ENCODE measurements at regions not wholly inside any gene's neighbourhood (a gene's known extent, or its start where the extent isn't known, plus 50 kb on each side); places are given as distances from the start of the nearest gene placed in this dataset.
"Not testable (repeated sequence)": the region's sequence is repeated elsewhere in the genome, so short reads cannot be mapped to it uniquely, and the experiment has no call there.

- no peaks in the 10 kb centered on the region for H3K4me1 Mint-ChIP-seq
- no peaks in the 10 kb centered on the region for H3K36me3 Mint-ChIP-seq
- no peaks in the 10 kb centered on the region for H3K27me3 Mint-ChIP-seq
- no peaks in the 10 kb centered on the region for H3K9me3 Mint-ChIP-seq (ENCODE audit: low read depth)
- no peak overlapping the region for H3K4me3 Mint-ChIP-seq
- CTCF ChIA-PET = no interaction called here
- DNase-seq (no peak), ATAC-seq (no peak)
- no peak overlapping the region for H3K27ac Mint-ChIP-seq
Measured at GRCh38 chr9:31142456-31142855, 1242.0 kb upstream of the ACO1 start.

- CTCF ChIA-PET = no interaction called here
- H3K4me1 Mint-ChIP-seq = no peaks in the 10 kb centered on the region
- no peaks in the 10 kb centered on the region for H3K9me3 Mint-ChIP-seq (ENCODE audit: low read depth)
- no peak for ATAC-seq
- H3K4me3 Mint-ChIP-seq = no peak overlapping the region
- no peaks in the 10 kb centered on the region for H3K27me3 Mint-ChIP-seq
- H3K36me3 Mint-ChIP-seq = no peaks in the 10 kb centered on the region
- DNase-seq = no peak
- H3K27ac Mint-ChIP-seq = no peak overlapping the region
Measured at GRCh38 chr9:31144614-31145013, 1239.8 kb upstream of the ACO1 start.

GRCh38 chr9:31146485-31147166, 1237.8 kb upstream of the ACO1 start:
- Mint-ChIP-seq H3K36me3 (no peaks in the 10 kb centered on the region), H3K27ac (no peak overlapping the region), H3K4me1 (no peaks in the 10 kb centered on the region), H3K9me3 (ENCODE audit: low read depth) (no peaks in the 10 kb centered on the region), H3K4me3 (no peak overlapping the region), H3K27me3 (no peaks in the 10 kb centered on the region)
- no peak for DNase-seq
- CTCF ChIA-PET = no interaction called here
- no peak for ATAC-seq

- H3K9me3 Mint-ChIP-seq (ENCODE audit: low read depth) = no peaks in the 10 kb centered on the region
- H3K27ac Mint-ChIP-seq = no peak overlapping the region
- CTCF ChIA-PET = no interaction called here
- ATAC-seq (no peak), DNase-seq (no peak)
- no peaks in the 10 kb centered on the region for H3K27me3 Mint-ChIP-seq
- H3K4me1 Mint-ChIP-seq = peaks cover 2% of the 10 kb centered on the region
- no peak overlapping the region for H3K4me3 Mint-ChIP-seq
- H3K36me3 Mint-ChIP-seq = no peaks in the 10 kb centered on the region
Measured at GRCh38 chr9:31153250-31153840, 1231.1 kb upstream of the ACO1 start.

- H3K36me3 Mint-ChIP-seq = no peaks in the 10 kb centered on the region
- no peak overlapping the region for H3K27ac Mint-ChIP-seq
- no peaks in the 10 kb centered on the region for H3K27me3 Mint-ChIP-seq
- DNase-seq (no peak), ATAC-seq (no peak)
- CTCF ChIA-PET = no interaction called here
- H3K4me1 Mint-ChIP-seq = no peaks in the 10 kb centered on the region
- peaks cover 2% of the 10 kb centered on the region for H3K9me3 Mint-ChIP-seq (ENCODE audit: low read depth)
- no peak overlapping the region for H3K4me3 Mint-ChIP-seq
Measured at GRCh38 chr9:31166516-31166915, 1217.9 kb upstream of the ACO1 start.

GRCh38 chr9:31168161-31168560, 1216.3 kb upstream of the ACO1 start:
- Mint-ChIP-seq H3K27me3 (no peaks in the 10 kb centered on the region), H3K27ac (no peak overlapping the region), H3K4me3 (no peak overlapping the region), H3K4me1 (no peaks in the 10 kb centered on the region), H3K9me3 (ENCODE audit: low read depth) (peaks cover 2% of the 10 kb centered on the region), H3K36me3 (no peaks in the 10 kb centered on the region)
- ATAC-seq (no peak), DNase-seq (no peak)
- CTCF ChIA-PET = no interaction called here

GRCh38 chr9:31174681-31175080, 1209.8 kb upstream of the ACO1 start:
- no peak for ATAC-seq
- H3K9me3 Mint-ChIP-seq (ENCODE audit: low read depth) = no peaks in the 10 kb centered on the region

GRCh38 chr9:31183866-31184265, 1200.6 kb upstream of the ACO1 start:
- Mint-ChIP-seq H3K27me3 (no peaks in the 10 kb centered on the region), H3K9me3 (ENCODE audit: low read depth) (no peaks in the 10 kb centered on the region), H3K4me1 (peaks cover 2% of the 10 kb centered on the region), H3K4me3 (no peak overlapping the region), H3K27ac (no peak overlapping the region), H3K36me3 (no peaks in the 10 kb centered on the region)
- ATAC-seq (no peak), DNase-seq (no peak)
- CTCF ChIA-PET = no interaction called here

More at GRCh38 chr9:31174681-31175080, 1209.8 kb upstream of the ACO1 start:
- Mint-ChIP-seq H3K27ac (no peak overlapping the region), H3K27me3 (no peaks in the 10 kb centered on the region), H3K36me3 (no peaks in the 10 kb centered on the region), H3K4me3 (no peak overlapping the region), H3K4me1 (no peaks in the 10 kb centered on the region)
- no peak for DNase-seq
- CTCF ChIA-PET = no interaction called here

- Mint-ChIP-seq H3K4me1 (peaks cover 2% of the 10 kb centered on the region), H3K27me3 (no peaks in the 10 kb centered on the region), H3K4me3 (no peak overlapping the region), H3K36me3 (no peaks in the 10 kb centered on the region), H3K9me3 (ENCODE audit: low read depth) (no peaks in the 10 kb centered on the region), H3K27ac (no peak overlapping the region)
- CTCF ChIA-PET = no interaction called here
- ATAC-seq (no peak), DNase-seq (no peak)
Measured at GRCh38 chr9:31185831-31186230, 1198.6 kb upstream of the ACO1 start.

GRCh38 chr9:31188496-31188895, 1195.9 kb upstream of the ACO1 start:
- H3K9me3 Mint-ChIP-seq (ENCODE audit: low read depth) = no peaks in the 10 kb centered on the region
- no peak overlapping the region for H3K27ac Mint-ChIP-seq
- DNase-seq = no peak
- CTCF ChIA-PET = no interaction called here
- no peaks in the 10 kb centered on the region for H3K27me3 Mint-ChIP-seq
- H3K36me3 Mint-ChIP-seq = no peaks in the 10 kb centered on the region
- no peak overlapping the region for H3K4me3 Mint-ChIP-seq
- ATAC-seq = no peak
- peaks cover 2% of the 10 kb centered on the region for H3K4me1 Mint-ChIP-seq

- Mint-ChIP-seq H3K9me3 (ENCODE audit: low read depth) (peaks cover 3% of the 10 kb centered on the region), H3K36me3 (no peaks in the 10 kb centered on the region), H3K27ac (no peak overlapping the region), H3K4me1 (peaks cover 5% of the 10 kb centered on the region), H3K4me3 (no peak overlapping the region), H3K27me3 (no peaks in the 10 kb centered on the region)
- ATAC-seq = no peak
- no peak for DNase-seq
- CTCF ChIA-PET = no interaction called here
Measured at GRCh38 chr9:31210978-31211570, 1173.4 kb upstream of the ACO1 start.

- ATAC-seq, H3K27ac Mint-ChIP-seq, DNase-seq, H3K27me3 Mint-ChIP-seq, CTCF ChIA-PET, H3K36me3 Mint-ChIP-seq, H3K4me3 Mint-ChIP-seq, H3K4me1 Mint-ChIP-seq: not testable (repeated sequence)
- peaks cover 12% of the 10 kb centered on the region for H3K9me3 Mint-ChIP-seq (ENCODE audit: low read depth)
Measured at GRCh38 chr9:31229976-31230375, 1154.5 kb upstream of the ACO1 start.

- Mint-ChIP-seq H3K9me3 (ENCODE audit: low read depth) (peaks cover 12% of the 10 kb centered on the region), H3K27me3 (no peaks in the 10 kb centered on the region), H3K36me3 (no peaks in the 10 kb centered on the region), H3K4me1 (peaks cover 4% of the 10 kb centered on the region), H3K27ac (no peak overlapping the region), H3K4me3 (no peak overlapping the region)
- CTCF ChIA-PET = no interaction called here
- no peak for DNase-seq
- ATAC-seq = no peak
Measured at GRCh38 chr9:31232485-31232884, 1152.0 kb upstream of the ACO1 start.

GRCh38 chr9:31236344-31236743, 1148.1 kb upstream of the ACO1 start:
- no peaks in the 10 kb centered on the region for H3K9me3 Mint-ChIP-seq (ENCODE audit: low read depth)
- no peaks in the 10 kb centered on the region for H3K36me3 Mint-ChIP-seq
- DNase-seq (no peak), ATAC-seq (no peak)
- peaks cover 7% of the 10 kb centered on the region for H3K4me1 Mint-ChIP-seq
- H3K27ac Mint-ChIP-seq = no peak overlapping the region
- no peaks in the 10 kb centered on the region for H3K27me3 Mint-ChIP-seq
- H3K4me3 Mint-ChIP-seq = no peak overlapping the region
- CTCF ChIA-PET = no interaction called here

All from activated CD8-positive, alpha-beta memory T cell treated with anti-CD3 and anti-CD28 coated beads, Interleukin-2, amount 10 ng/mL, durations not matched to agents 7 days and 5 days (primary cell).